Right lobe of liver (tissue), 4 donors: ENCODE measurements at regions not wholly inside any gene's neighbourhood (a gene's known extent, or its start where the extent isn't known, plus 50 kb on each side); places are given as distances from the start of the nearest gene placed in this dataset.

Experiments used
- POLR2A ChIP-seq: fragments of 450-650 bp; IDR thresholded peaks from one replicate; pipeline ENCODE4 v1.6.1; 2017; ENCODE audit warnings: antibody characterized with exemption, mild to moderate bottlenecking
- TF ChIP-seq, protein P1 (sequence below), 4 donors: fragments of 200-600 bp in 3 of 4; fragments of 450-650 bp in 1 of 4; IDR thresholded peaks; one replicate each; pipeline versions ENCODE4 v1.5.1 to v1.8.0; 2016 to 2022; ENCODE audit warnings: antibody characterized with exemption in 4 of 4, mild to moderate bottlenecking in 2 of 4
- donor health status: DM: no; HTN: no; CAD: no.
- donor health status: DM: no; HTN: no; CAD: no.
- donor health status: DM: no; HTN: yes; CAD: no.

DNA sequence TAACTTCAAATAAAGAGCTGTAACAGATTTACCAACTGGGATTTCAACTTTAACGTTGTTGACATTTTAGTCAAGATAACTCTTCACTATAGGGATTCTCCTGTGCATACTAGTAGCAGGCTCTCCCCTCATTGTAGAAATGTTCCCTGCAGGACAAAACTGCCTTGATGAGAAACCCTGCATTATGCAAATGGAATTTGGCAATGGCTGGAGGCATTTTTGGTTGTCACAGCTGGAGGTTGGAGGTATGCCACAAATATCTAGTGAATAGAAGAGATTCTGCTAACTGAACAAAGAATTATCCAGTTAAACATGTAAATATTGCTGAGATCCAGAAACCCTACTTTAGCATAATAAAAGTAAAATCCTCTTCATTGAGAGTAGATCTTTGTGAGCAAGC lies 928.8 kb upstream of the ALCAM start:
- TF ChIP-seq, protein P1, sequence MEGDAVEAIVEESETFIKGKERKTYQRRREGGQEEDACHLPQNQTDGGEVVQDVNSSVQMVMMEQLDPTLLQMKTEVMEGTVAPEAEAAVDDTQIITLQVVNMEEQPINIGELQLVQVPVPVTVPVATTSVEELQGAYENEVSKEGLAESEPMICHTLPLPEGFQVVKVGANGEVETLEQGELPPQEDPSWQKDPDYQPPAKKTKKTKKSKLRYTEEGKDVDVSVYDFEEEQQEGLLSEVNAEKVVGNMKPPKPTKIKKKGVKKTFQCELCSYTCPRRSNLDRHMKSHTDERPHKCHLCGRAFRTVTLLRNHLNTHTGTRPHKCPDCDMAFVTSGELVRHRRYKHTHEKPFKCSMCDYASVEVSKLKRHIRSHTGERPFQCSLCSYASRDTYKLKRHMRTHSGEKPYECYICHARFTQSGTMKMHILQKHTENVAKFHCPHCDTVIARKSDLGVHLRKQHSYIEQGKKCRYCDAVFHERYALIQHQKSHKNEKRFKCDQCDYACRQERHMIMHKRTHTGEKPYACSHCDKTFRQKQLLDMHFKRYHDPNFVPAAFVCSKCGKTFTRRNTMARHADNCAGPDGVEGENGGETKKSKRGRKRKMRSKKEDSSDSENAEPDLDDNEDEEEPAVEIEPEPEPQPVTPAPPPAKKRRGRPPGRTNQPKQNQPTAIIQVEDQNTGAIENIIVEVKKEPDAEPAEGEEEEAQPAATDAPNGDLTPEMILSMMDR (IDR thresholded peaks at IDR 0.05), result no peak
- TF ChIP-seq POLR2A, result no peak
